ENCODE measurements at regions not wholly inside any gene's neighbourhood (a gene's known extent, or its start where the extent isn't known, plus 50 kb on each side); places are given as distances from the start of the nearest gene placed in this dataset.

DNA sequence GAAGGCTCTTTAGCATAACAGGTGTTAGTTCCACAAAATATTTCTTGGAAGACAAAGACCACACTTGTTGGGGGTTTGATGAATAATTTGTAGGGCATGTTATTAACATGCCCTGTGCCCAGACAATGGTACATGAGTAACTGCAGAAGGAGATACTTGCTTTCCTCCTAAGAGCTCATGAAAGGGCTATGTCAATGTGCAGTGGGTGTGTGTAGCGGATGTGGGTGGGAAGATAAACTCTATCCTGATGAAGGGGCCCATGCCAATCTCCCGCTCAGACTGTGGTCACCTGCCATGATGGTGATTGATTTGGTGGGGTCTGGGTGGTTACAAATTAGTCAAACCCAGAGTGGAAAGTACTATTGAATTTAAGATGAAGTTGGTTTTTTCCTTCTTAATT is 69.8 kb upstream of the DNAH14 start:
- TF ChIP-seq EP300 (IDR thresholded peaks at IDR 0.05) (no peak), POLR2A (IDR thresholded peaks at IDR 0.05) (no peak), POLR2AphosphoS5 (IDR thresholded peaks at IDR 0.05) (no peak)
- TF ChIP-seq, protein P1, sequence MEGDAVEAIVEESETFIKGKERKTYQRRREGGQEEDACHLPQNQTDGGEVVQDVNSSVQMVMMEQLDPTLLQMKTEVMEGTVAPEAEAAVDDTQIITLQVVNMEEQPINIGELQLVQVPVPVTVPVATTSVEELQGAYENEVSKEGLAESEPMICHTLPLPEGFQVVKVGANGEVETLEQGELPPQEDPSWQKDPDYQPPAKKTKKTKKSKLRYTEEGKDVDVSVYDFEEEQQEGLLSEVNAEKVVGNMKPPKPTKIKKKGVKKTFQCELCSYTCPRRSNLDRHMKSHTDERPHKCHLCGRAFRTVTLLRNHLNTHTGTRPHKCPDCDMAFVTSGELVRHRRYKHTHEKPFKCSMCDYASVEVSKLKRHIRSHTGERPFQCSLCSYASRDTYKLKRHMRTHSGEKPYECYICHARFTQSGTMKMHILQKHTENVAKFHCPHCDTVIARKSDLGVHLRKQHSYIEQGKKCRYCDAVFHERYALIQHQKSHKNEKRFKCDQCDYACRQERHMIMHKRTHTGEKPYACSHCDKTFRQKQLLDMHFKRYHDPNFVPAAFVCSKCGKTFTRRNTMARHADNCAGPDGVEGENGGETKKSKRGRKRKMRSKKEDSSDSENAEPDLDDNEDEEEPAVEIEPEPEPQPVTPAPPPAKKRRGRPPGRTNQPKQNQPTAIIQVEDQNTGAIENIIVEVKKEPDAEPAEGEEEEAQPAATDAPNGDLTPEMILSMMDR (IDR thresholded peaks at IDR 0.05) = no peak

Measured in suprapubic skin (tissue), 4 donors.